Activated CD8-positive, alpha-beta memory T cell treated with anti-CD3 and anti-CD28 coated beads for 36 hours (primary cell): ENCODE measurements at regions not wholly inside any gene's neighbourhood (a gene's known extent, or its start where the extent isn't known, plus 50 kb on each side); places are given as distances from the start of the nearest gene placed in this dataset.
"Not testable (repeated sequence)": the region's sequence is repeated elsewhere in the genome, so short reads cannot be mapped to it uniquely, and the experiment has no call there.

ENCODE experiments used
- CTCF ChIA-PET: fragments of 350-600 bp; sonication (Branson Sonifier 250); formaldehyde crosslinking; loops from one replicate; lab custom pipeline; 2021; ENCODE audit warnings: antibody characterized with exemption; lab: Charles Lee
- POLR2A ChIA-PET: fragments of 350-600 bp; sonication (Branson Sonifier 250); formaldehyde crosslinking; loops from one replicate; lab custom pipeline; 2021; ENCODE audit warnings: antibody characterized with exemption; lab: Charles Lee

GRCh38 chr6:155915651-155916050, 460.0 kb upstream of the NOX3 start:
- CTCF ChIA-PET, result no interaction called here
- POLR2A ChIA-PET, result no interaction called here

- ChIA-PET POLR2A (no interaction called here), CTCF (no interaction called here)
Measured at GRCh38 chr6:155913816-155914215, 458.2 kb upstream of the NOX3 start.

- CTCF ChIA-PET, result no interaction called here
- POLR2A ChIA-PET, result no interaction called here
Measured at GRCh38 chr6:155909710-155910109, 454.1 kb upstream of the NOX3 start.

GRCh38 chr6:155895641-155896040, 440.0 kb upstream of the NOX3 start:
- ChIA-PET POLR2A (no interaction called here), CTCF (no interaction called here)

GRCh38 chr6:155894758-155895157, 439.1 kb upstream of the NOX3 start:
- ChIA-PET CTCF (no interaction called here), POLR2A (no interaction called here)

GRCh38 chr6:155894262-155894661, 438.6 kb upstream of the NOX3 start:
- CTCF ChIA-PET, result no interaction called here
- POLR2A ChIA-PET, result no interaction called here

- ChIA-PET POLR2A (no interaction called here), CTCF (interaction anchor here (0.6 kb wide), 1 partner anchor 1170 kb away, joined by 4 read pairs; no protein-coding TSS in a partner anchor)
Measured at GRCh38 chr6:155890409-155890808, 434.8 kb upstream of the NOX3 start.

- CTCF ChIA-PET, result no interaction called here
- POLR2A ChIA-PET, result no interaction called here
Measured at GRCh38 chr6:155889410-155889809, 433.8 kb upstream of the NOX3 start.

GRCh38 chr6:155887421-155887820, 431.8 kb upstream of the NOX3 start:
- ChIA-PET CTCF (no interaction called here), POLR2A (no interaction called here)

- ChIA-PET CTCF (no interaction called here), POLR2A (no interaction called here)
Measured at GRCh38 chr6:155883741-155884140, 428.1 kb upstream of the NOX3 start.

- POLR2A ChIA-PET, result no interaction called here
Measured at GRCh38 chr6:155883334-155883731, 427.7 kb upstream of the NOX3 start.

GRCh38 chr6:155882527-155883333, 427.1 kb upstream of the NOX3 start:
- CTCF ChIA-PET, result no interaction called here
- POLR2A ChIA-PET, result no interaction called here

More at GRCh38 chr6:155883334-155883731, 427.7 kb upstream of the NOX3 start:
- CTCF ChIA-PET, result no interaction called here

- POLR2A ChIA-PET, result no interaction called here
Measured at GRCh38 chr6:155881826-155882526, 426.3 kb upstream of the NOX3 start.

GRCh38 chr6:155880900-155881299, 425.3 kb upstream of the NOX3 start:
- CTCF ChIA-PET, result no interaction called here
- POLR2A ChIA-PET, result no interaction called here

More at GRCh38 chr6:155881826-155882526, 426.3 kb upstream of the NOX3 start:
- CTCF ChIA-PET, result no interaction called here

GRCh38 chr6:155872961-155873360, 417.3 kb upstream of the NOX3 start:
- POLR2A ChIA-PET, result no interaction called here
- CTCF ChIA-PET, result no interaction called here

GRCh38 chr6:155867682-155868081, 412.0 kb upstream of the NOX3 start:
- CTCF ChIA-PET, result no interaction called here
- POLR2A ChIA-PET, result no interaction called here

- CTCF ChIA-PET, POLR2A ChIA-PET: not testable (repeated sequence)
Measured at GRCh38 chr6:155866676-155867390, 411.2 kb upstream of the NOX3 start.

- CTCF ChIA-PET, result no interaction called here
- POLR2A ChIA-PET, result no interaction called here
Measured at GRCh38 chr6:155861821-155862220, 406.2 kb upstream of the NOX3 start.

- POLR2A ChIA-PET, CTCF ChIA-PET: not testable (repeated sequence)
Measured at GRCh38 chr6:155858906-155859305, 403.3 kb upstream of the NOX3 start.

- ChIA-PET CTCF (no interaction called here), POLR2A (no interaction called here)
Measured at GRCh38 chr6:155854787-155855186, 399.1 kb upstream of the NOX3 start.
